ENCODE measurements at regions not wholly inside any gene's neighbourhood (a gene's known extent, or its start where the extent isn't known, plus 50 kb on each side); places are given as distances from the start of the nearest gene placed in this dataset.
"Not testable (repeated sequence)": the region's sequence is repeated elsewhere in the genome, so short reads cannot be mapped to it uniquely, and the experiment has no call there.

DNA sequence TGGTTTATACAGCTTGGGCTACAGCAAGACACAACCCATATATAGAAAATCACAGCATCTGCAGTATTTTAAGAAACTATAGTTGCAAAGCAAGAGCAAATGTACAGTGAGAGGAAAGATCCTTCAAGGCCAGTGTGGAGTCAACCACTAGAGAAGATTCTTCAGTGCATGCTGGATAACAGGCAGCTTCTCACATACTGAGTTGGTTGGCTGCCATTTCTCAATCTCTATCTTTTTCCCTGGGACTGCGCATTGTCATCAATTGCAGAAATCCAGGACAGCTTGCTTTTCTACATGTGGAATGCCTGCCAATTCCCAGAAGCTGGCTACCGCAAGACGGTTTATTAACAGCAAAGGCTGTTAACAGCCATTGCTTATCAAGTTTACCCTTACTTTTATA lies 646.5 kb downstream of the CDY1 start:
- H3K9me3 Mint-ChIP-seq; H3K4me3 Mint-ChIP-seq; H3K9me3 ChIP-seq (ENCODE audit: control insufficient read depth in 1 of 2, insufficient read depth in 1 of 2, low read length in 2 of 2); POLR2A ChIA-PET; H3K27me3 ChIP-seq (ENCODE audit: control insufficient read depth in 1 of 2, insufficient read depth in 2 of 2, low read length in 2 of 2); H3K4me1 Mint-ChIP-seq (ENCODE audit: low read depth); H3K36me3 ChIP-seq (ENCODE audit: insufficient read depth, low read length); H3K4me3 ChIP-seq (ENCODE audit: low read length); H3K27ac Mint-ChIP-seq; H3K36me3 Mint-ChIP-seq (ENCODE audit: low read depth); DNase-seq; H3K27ac ChIP-seq (ENCODE audit: low read depth in 1 of 2, low read length in 2 of 2); intact Hi-C loops (cut with DNase I, micrococcal nuclease); H3K27me3 Mint-ChIP-seq; ATAC-seq (ENCODE audit: poor library complexity); H3K4me1 ChIP-seq (ENCODE audit: insufficient read depth, low read length); CTCF ChIA-PET: not testable (repeated sequence)

DNA sequence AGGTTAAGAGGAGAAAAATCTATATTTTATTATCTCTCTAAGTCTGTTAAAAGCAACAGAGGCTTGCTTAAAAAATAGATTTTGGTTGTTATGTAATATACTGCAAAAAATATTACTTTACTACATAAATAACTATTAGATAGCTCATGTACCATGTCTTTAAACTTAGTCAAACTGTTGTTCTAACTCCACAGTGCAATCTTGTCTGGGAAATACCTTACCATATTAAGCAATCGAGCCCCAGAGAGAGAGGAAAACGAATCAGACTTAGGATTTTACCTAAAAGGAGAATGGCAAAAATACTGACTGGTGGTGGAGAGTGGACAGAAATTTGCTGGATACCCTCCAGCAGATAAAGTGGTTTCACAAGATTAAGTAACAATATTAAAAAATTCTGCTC lies 647.0 kb downstream of the CDY1 start:
- H3K27me3 Mint-ChIP-seq; H3K4me3 Mint-ChIP-seq; H3K4me3 ChIP-seq (ENCODE audit: low read length); H3K4me1 ChIP-seq (ENCODE audit: insufficient read depth, low read length); H3K36me3 Mint-ChIP-seq (ENCODE audit: low read depth); intact Hi-C loops (cut with DNase I, micrococcal nuclease); CTCF ChIA-PET; H3K4me1 Mint-ChIP-seq (ENCODE audit: low read depth); DNase-seq; H3K9me3 ChIP-seq (ENCODE audit: control insufficient read depth in 1 of 2, insufficient read depth in 1 of 2, low read length in 2 of 2); H3K27me3 ChIP-seq (ENCODE audit: control insufficient read depth in 1 of 2, insufficient read depth in 2 of 2, low read length in 2 of 2); H3K27ac Mint-ChIP-seq; POLR2A ChIA-PET; H3K36me3 ChIP-seq (ENCODE audit: insufficient read depth, low read length); H3K9me3 Mint-ChIP-seq; H3K27ac ChIP-seq (ENCODE audit: low read depth in 1 of 2, low read length in 2 of 2); ATAC-seq (ENCODE audit: poor library complexity): not testable (repeated sequence)

DNA sequence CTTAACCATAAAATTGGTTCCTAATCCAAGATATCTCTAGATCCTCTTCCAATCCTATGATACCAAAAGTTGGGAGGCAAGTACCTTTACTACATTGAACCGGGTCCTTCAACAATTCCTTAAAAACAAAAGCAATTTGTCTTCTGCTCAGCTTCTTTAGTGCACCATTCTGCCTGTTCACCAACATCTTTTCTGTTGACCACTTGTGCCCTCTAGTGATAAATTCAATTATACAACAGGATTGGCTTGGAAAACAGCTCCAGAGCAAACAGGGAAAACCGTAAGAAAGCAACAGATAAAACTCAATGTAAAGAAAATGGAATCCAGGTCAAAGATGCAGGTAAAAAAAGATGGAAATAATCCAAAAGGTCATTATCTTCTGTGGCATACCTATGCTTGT lies 651.2 kb downstream of the CDY1 start:
- H3K9me3 Mint-ChIP-seq; ATAC-seq (ENCODE audit: poor library complexity); H3K4me3 ChIP-seq (ENCODE audit: low read length); DNase-seq; intact Hi-C loops (cut with DNase I, micrococcal nuclease); H3K27ac ChIP-seq (ENCODE audit: low read depth in 1 of 2, low read length in 2 of 2); H3K27me3 Mint-ChIP-seq; H3K4me3 Mint-ChIP-seq; H3K36me3 ChIP-seq (ENCODE audit: insufficient read depth, low read length); CTCF ChIA-PET; H3K36me3 Mint-ChIP-seq (ENCODE audit: low read depth); POLR2A ChIA-PET; H3K4me1 ChIP-seq (ENCODE audit: insufficient read depth, low read length); H3K9me3 ChIP-seq (ENCODE audit: control insufficient read depth in 1 of 2, insufficient read depth in 1 of 2, low read length in 2 of 2); H3K4me1 Mint-ChIP-seq (ENCODE audit: low read depth); H3K27ac Mint-ChIP-seq; H3K27me3 ChIP-seq (ENCODE audit: control insufficient read depth in 1 of 2, insufficient read depth in 2 of 2, low read length in 2 of 2): not testable (repeated sequence)

DNA sequence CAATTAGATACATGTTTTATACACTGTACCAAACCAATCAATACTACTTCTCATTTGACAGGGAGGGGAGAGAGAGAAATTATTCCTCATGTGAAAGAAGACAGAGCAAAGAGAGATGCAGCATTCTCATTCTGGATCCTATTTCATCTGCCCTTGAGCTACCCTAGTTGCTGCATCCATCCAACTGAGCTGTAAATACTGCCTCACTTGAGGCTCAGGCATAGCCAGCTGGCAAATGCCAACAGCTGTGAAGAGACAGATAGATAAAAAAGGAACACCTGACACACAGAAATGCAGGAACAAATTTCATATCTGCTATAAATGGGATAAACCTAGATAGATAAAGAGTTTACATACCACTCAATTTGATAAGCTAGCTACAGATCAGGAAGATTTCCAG lies 684.1 kb downstream of the CDY1 start:
- H3K36me3 ChIP-seq (ENCODE audit: insufficient read depth, low read length); POLR2A ChIA-PET; DNase-seq; H3K4me1 Mint-ChIP-seq (ENCODE audit: low read depth); H3K27me3 ChIP-seq (ENCODE audit: control insufficient read depth in 1 of 2, insufficient read depth in 2 of 2, low read length in 2 of 2); H3K27ac Mint-ChIP-seq; intact Hi-C loops (cut with DNase I, micrococcal nuclease); H3K27ac ChIP-seq (ENCODE audit: low read depth in 1 of 2, low read length in 2 of 2); ATAC-seq (ENCODE audit: poor library complexity); H3K27me3 Mint-ChIP-seq; H3K4me1 ChIP-seq (ENCODE audit: insufficient read depth, low read length); H3K9me3 ChIP-seq (ENCODE audit: control insufficient read depth in 1 of 2, insufficient read depth in 1 of 2, low read length in 2 of 2); H3K9me3 Mint-ChIP-seq; H3K4me3 Mint-ChIP-seq; H3K36me3 Mint-ChIP-seq (ENCODE audit: low read depth); H3K4me3 ChIP-seq (ENCODE audit: low read length); CTCF ChIA-PET: not testable (repeated sequence)

DNA sequence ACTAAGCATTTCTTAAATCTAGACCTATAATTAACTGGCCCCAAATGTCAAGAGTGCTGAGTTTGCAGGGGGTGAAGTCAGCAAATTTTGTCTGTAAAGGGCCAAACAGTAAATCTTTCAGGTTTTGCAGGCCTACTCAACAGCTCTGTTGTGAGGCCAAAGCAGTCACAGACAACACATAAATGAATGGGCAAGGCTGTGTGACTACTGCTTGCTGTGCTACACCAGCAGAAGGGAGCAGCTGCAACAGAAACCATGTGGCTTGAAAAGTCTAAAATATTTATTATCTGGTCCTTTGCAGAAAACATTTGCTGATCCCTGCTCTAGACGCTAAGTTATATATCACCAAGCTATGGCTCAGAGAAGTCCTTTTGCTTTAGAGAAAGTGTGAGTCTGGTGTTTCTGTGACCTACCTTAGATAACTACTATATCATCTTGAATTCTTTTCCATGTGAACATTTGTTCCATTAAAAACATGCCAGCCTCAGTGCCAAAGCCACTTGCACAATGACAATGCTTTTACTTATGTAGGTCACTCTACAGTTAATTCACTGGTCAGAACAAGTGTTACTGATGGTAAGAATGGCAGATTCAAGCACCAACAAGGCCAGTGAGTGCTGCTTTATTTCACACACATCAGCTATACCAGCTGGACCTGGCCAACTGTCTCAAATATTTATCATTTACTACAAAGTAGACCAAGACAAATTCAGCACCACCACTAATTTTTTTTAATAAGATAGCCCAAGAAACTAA lies 684.9 kb downstream of the CDY1 start:
- POLR2A ChIA-PET; H3K36me3 ChIP-seq (ENCODE audit: insufficient read depth, low read length); H3K36me3 Mint-ChIP-seq (ENCODE audit: low read depth); H3K27ac Mint-ChIP-seq; H3K9me3 ChIP-seq (ENCODE audit: control insufficient read depth in 1 of 2, insufficient read depth in 1 of 2, low read length in 2 of 2); H3K4me1 ChIP-seq (ENCODE audit: insufficient read depth, low read length); H3K27ac ChIP-seq (ENCODE audit: low read depth in 1 of 2, low read length in 2 of 2); ATAC-seq (ENCODE audit: poor library complexity); H3K4me3 ChIP-seq (ENCODE audit: low read length); H3K9me3 Mint-ChIP-seq; DNase-seq; H3K4me3 Mint-ChIP-seq; CTCF ChIA-PET; H3K27me3 ChIP-seq (ENCODE audit: control insufficient read depth in 1 of 2, insufficient read depth in 2 of 2, low read length in 2 of 2); H3K4me1 Mint-ChIP-seq (ENCODE audit: low read depth); H3K27me3 Mint-ChIP-seq; intact Hi-C loops (cut with DNase I, micrococcal nuclease): not testable (repeated sequence)

DNA sequence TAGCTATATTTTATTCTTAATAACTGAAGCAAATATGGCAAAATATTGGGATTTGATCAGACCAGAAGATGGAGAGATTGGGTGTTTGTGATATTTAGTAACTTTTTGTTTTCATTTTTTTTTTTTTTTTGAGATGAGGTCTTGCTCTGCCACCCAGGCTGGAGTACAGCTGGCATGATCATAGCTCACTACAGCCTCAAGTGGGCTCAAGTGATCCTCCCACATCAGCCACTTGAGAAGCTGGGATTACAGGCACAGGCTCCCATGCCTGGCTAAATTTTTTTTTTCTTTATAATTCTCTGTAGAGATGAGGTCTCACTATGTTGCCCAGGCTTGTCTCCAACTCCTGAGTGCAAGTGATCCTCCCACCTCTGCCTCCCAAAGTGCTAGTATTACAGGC lies 686.4 kb downstream of the CDY1 start:
- not testable (repeated sequence) for H3K27ac Mint-ChIP-seq

DNA sequence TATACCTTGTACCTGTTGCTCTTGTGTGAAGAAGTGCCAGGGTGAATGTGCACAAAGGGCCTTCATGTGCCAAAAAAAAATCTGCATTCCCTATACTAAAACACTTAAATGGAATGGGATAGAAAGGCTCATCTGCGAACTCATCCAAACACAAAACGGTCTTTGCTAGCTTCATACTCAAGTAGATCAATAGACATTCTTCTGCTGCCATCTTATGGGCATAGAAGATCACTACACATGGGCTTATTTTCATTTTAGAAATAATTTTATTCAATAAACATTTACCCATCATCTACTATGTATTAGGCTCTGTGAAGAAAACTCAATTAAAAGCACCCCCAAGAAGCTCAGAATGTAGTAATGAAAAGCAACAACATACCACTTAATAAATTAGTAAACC lies 693.1 kb downstream of the CDY1 start:
- not testable (repeated sequence) for H3K27me3 Mint-ChIP-seq
- peak in 3 of 14 experiments; percentile 18 to 49 (median 22) for DNase-seq

More for the DNA sequence above, 686.4 kb downstream of the CDY1 start:
- H3K4me1 Mint-ChIP-seq (ENCODE audit: low read depth); intact Hi-C loops (cut with DNase I, micrococcal nuclease); CTCF ChIA-PET; H3K4me3 ChIP-seq (ENCODE audit: low read length); H3K9me3 ChIP-seq (ENCODE audit: control insufficient read depth in 1 of 2, insufficient read depth in 1 of 2, low read length in 2 of 2); H3K4me3 Mint-ChIP-seq; POLR2A ChIA-PET; ATAC-seq (ENCODE audit: poor library complexity); H3K36me3 ChIP-seq (ENCODE audit: insufficient read depth, low read length); H3K27me3 Mint-ChIP-seq; H3K9me3 Mint-ChIP-seq; H3K4me1 ChIP-seq (ENCODE audit: insufficient read depth, low read length); DNase-seq; H3K27ac ChIP-seq (ENCODE audit: low read depth in 1 of 2, low read length in 2 of 2); H3K36me3 Mint-ChIP-seq (ENCODE audit: low read depth); H3K27me3 ChIP-seq (ENCODE audit: control insufficient read depth in 1 of 2, insufficient read depth in 2 of 2, low read length in 2 of 2): not testable (repeated sequence)

More for the DNA sequence above, 693.1 kb downstream of the CDY1 start:
- H3K4me3 Mint-ChIP-seq; POLR2A ChIA-PET; H3K27ac Mint-ChIP-seq; ATAC-seq (ENCODE audit: poor library complexity); H3K4me3 ChIP-seq (ENCODE audit: low read length); H3K36me3 Mint-ChIP-seq (ENCODE audit: low read depth); CTCF ChIA-PET; H3K9me3 Mint-ChIP-seq; H3K4me1 Mint-ChIP-seq (ENCODE audit: low read depth); H3K27me3 ChIP-seq (ENCODE audit: control insufficient read depth in 1 of 2, insufficient read depth in 2 of 2, low read length in 2 of 2); intact Hi-C loops (cut with DNase I, micrococcal nuclease); H3K27ac ChIP-seq (ENCODE audit: low read depth in 1 of 2, low read length in 2 of 2); H3K36me3 ChIP-seq (ENCODE audit: insufficient read depth, low read length); H3K4me1 ChIP-seq (ENCODE audit: insufficient read depth, low read length); H3K9me3 ChIP-seq (ENCODE audit: control insufficient read depth in 1 of 2, insufficient read depth in 1 of 2, low read length in 2 of 2): not testable (repeated sequence)

All from CD4-positive, alpha-beta T cell (primary cell).